ENCODE measurements at regions not wholly inside any gene's neighbourhood (a gene's known extent, or its start where the extent isn't known, plus 50 kb on each side); places are given as distances from the start of the nearest gene placed in this dataset.
"Not testable (repeated sequence)": the region's sequence is repeated elsewhere in the genome, so short reads cannot be mapped to it uniquely, and the experiment has no call there.

DNA sequence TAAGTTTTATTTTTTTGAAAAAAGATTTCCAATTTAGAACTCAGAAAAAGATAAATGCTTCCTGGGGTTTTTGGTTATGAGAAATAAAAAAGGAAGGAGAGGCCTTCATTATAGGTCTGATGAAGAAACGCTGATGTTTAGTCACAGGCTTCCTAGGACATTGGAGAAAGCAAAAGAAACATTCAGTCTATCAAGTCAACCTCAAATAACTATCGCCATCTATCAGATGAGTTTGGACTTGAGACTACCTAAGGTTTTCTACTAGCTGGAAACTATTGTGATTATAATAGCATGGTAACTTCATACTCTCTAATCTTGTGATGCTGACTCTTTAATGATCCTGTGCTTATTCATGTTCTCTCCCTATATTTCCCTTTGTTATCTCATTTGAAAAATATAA lies 171.3 kb downstream of the TPBG start:
- no peak overlapping the region for H3K27ac ChIP-seq (ENCODE audit: low read depth in 2 of 2, low read length in 1 of 2)
- no peak overlapping the region for H3K4me3 ChIP-seq (ENCODE audit: low read depth in 2 of 2, low read length in 1 of 2)
- H3K9ac ChIP-seq, result no peak overlapping the region
- no peak overlapping the region for H2AFZ ChIP-seq (ENCODE audit: low read depth)
- no peaks in the 10 kb centered on the region for H3K9me3 ChIP-seq
- H3K4me2 ChIP-seq, result no peak overlapping the region
- H3K27me3 ChIP-seq (ENCODE audit: insufficient read depth), result no peaks in the 10 kb centered on the region
- CTCF ChIA-PET, result no interaction called here
- no peaks in the 10 kb centered on the region for H3K36me3 ChIP-seq (replicated peaks in 1 of 2; ENCODE audit: control insufficient read depth in 1 of 2, insufficient read depth in 2 of 2, low read length in 1 of 2)
- no peaks in the 10 kb centered on the region for H3K79me2 ChIP-seq (ENCODE audit: insufficient read depth)
- no peak for DNase-seq
- no peaks in the 10 kb centered on the region for H3F3A ChIP-seq (replicated peaks; ENCODE audit: insufficient read depth)
- no peaks in the 10 kb centered on the region; a peak in 1 of 4 replicates for H3K4me1 ChIP-seq (ENCODE audit: control insufficient read depth in 1 of 2, insufficient read depth in 2 of 2, low read depth in 1 of 2, low read length in 1 of 2)
- POLR2A ChIA-PET, result no interaction called here
- WGBS (ENCODE audit: low lambda C conversion rate), result 88% methylated on average over 2 of the region's 2 CpGs
- H3K9me2 ChIP-seq, result no peaks in the 10 kb centered on the region
- TF ChIP-seq, protein P1, sequence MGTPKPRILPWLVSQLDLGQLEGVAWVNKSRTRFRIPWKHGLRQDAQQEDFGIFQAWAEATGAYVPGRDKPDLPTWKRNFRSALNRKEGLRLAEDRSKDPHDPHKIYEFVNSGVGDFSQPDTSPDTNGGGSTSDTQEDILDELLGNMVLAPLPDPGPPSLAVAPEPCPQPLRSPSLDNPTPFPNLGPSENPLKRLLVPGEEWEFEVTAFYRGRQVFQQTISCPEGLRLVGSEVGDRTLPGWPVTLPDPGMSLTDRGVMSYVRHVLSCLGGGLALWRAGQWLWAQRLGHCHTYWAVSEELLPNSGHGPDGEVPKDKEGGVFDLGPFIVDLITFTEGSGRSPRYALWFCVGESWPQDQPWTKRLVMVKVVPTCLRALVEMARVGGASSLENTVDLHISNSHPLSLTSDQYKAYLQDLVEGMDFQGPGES (IDR thresholded peaks at IDR 0.05; ENCODE audit: low read depth, low read length), result no peak
- TF ChIP-seq TAF1 (IDR thresholded peaks at IDR 0.05; ENCODE audit: borderline replicate concordance, low read depth, low read length) (no peak), EP300 (IDR thresholded peaks at IDR 0.05; ENCODE audit: borderline replicate concordance in 1 of 2, low read depth in 1 of 2, low read length in 1 of 2) (no peak), JUND (IDR thresholded peaks at IDR 0.05) (no peak), TCF12 (IDR thresholded peaks at IDR 0.05) (no peak), SIN3A (IDR thresholded peaks at IDR 0.05; ENCODE audit: borderline replicate concordance, low read depth, low read length) (no peak), MEF2A (IDR thresholded peaks at IDR 0.05; ENCODE audit: borderline replicate concordance, low read depth) (no peak), RFX5 (IDR thresholded peaks at IDR 0.05; ENCODE audit: low read length) (no peak), ELF1 (IDR thresholded peaks at IDR 0.05) (no peak), FOXJ3 (CRISPR knock-in tag; IDR thresholded peaks at IDR 0.05) (no peak), RXRA (IDR thresholded peaks at IDR 0.05; ENCODE audit: borderline replicate concordance, low read depth) (no peak), FOSL2 (IDR thresholded peaks at IDR 0.05; ENCODE audit: borderline replicate concordance, low read depth) (no peak), GATA2 (CRISPR knock-in tag; IDR thresholded peaks at IDR 0.05) (no peak)
- TF ChIP-seq, protein P2, sequence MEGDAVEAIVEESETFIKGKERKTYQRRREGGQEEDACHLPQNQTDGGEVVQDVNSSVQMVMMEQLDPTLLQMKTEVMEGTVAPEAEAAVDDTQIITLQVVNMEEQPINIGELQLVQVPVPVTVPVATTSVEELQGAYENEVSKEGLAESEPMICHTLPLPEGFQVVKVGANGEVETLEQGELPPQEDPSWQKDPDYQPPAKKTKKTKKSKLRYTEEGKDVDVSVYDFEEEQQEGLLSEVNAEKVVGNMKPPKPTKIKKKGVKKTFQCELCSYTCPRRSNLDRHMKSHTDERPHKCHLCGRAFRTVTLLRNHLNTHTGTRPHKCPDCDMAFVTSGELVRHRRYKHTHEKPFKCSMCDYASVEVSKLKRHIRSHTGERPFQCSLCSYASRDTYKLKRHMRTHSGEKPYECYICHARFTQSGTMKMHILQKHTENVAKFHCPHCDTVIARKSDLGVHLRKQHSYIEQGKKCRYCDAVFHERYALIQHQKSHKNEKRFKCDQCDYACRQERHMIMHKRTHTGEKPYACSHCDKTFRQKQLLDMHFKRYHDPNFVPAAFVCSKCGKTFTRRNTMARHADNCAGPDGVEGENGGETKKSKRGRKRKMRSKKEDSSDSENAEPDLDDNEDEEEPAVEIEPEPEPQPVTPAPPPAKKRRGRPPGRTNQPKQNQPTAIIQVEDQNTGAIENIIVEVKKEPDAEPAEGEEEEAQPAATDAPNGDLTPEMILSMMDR (IDR thresholded peaks at IDR 0.05), result no peak
- TF ChIP-seq, protein P3, sequence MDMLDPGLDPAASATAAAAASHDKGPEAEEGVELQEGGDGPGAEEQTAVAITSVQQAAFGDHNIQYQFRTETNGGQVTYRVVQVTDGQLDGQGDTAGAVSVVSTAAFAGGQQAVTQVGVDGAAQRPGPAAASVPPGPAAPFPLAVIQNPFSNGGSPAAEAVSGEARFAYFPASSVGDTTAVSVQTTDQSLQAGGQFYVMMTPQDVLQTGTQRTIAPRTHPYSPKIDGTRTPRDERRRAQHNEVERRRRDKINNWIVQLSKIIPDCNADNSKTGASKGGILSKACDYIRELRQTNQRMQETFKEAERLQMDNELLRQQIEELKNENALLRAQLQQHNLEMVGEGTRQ (IDR thresholded peaks at IDR 0.05; ENCODE audit: borderline replicate concordance, low read depth, low read length), result no peak
- TF ChIP-seq, protein P4, sequence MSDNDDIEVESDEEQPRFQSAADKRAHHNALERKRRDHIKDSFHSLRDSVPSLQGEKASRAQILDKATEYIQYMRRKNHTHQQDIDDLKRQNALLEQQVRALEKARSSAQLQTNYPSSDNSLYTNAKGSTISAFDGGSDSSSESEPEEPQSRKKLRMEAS (IDR thresholded peaks at IDR 0.05; ENCODE audit: low read depth), result no peak
- no peaks in the 10 kb centered on the region for H4K20me1 ChIP-seq (ENCODE audit: insufficient read depth)

DNA sequence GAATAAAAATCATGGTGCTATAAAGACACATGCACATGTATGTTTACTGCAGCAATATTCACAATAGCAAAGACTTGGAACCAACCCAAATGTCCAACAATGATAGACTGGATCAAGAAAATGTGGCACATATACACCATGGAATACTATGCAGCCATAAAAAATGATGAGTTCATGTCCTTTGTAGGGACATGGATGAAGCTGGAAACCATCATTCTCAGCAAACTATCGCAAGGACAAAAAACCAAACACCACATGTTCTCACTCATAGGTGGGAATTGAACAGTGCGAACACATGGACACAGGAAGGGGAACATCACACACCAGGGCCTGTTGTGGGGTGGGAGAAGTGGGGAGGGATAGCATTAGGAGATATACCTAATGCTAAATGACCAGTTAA lies 185.9 kb downstream of the TPBG start:
- DNase-seq; H3K9ac ChIP-seq; H3K27me3 ChIP-seq (ENCODE audit: insufficient read depth); H3K9me2 ChIP-seq; H3K79me2 ChIP-seq (ENCODE audit: insufficient read depth); H3K4me1 ChIP-seq (ENCODE audit: control insufficient read depth in 1 of 2, insufficient read depth in 2 of 2, low read depth in 1 of 2, low read length in 1 of 2); CTCF ChIA-PET; H2AFZ ChIP-seq (ENCODE audit: low read depth); POLR2A ChIA-PET; H3K4me2 ChIP-seq; H3K9me3 ChIP-seq; H3F3A ChIP-seq (replicated peaks; ENCODE audit: insufficient read depth); H3K27ac ChIP-seq (ENCODE audit: low read depth in 2 of 2, low read length in 1 of 2); H3K4me3 ChIP-seq (ENCODE audit: low read depth in 2 of 2, low read length in 1 of 2); H3K36me3 ChIP-seq (replicated peaks in 1 of 2; ENCODE audit: control insufficient read depth in 1 of 2, insufficient read depth in 2 of 2, low read length in 1 of 2); H4K20me1 ChIP-seq (ENCODE audit: insufficient read depth): not testable (repeated sequence)
- WGBS (ENCODE audit: low lambda C conversion rate), result 67% methylated on average over 2 of the region's 2 CpGs

DNA sequence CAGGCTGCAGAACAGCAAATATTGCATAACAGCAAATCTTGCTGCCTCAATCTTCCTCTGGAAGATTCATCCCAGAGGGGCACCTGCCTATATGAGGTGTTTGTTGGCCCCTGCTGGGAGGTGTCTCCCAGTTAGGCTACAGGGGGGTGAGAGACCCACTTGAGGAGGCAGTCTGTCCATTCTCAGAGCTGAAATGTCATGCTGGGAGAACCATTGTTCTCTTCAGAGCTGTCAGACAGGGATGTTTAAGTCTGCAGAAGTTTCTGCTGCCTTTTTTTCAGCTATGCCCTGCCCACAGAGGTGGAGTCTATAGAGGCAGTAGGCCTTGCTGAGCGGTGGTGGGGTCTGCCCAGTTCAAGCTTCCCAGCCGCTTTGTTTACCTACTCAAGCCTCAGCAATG lies 187.7 kb downstream of the TPBG start:
- POLR2A ChIA-PET; H3K27ac ChIP-seq (ENCODE audit: low read depth in 2 of 2, low read length in 1 of 2); H3K4me1 ChIP-seq (ENCODE audit: control insufficient read depth in 1 of 2, insufficient read depth in 2 of 2, low read depth in 1 of 2, low read length in 1 of 2); H3K4me2 ChIP-seq; H3K9ac ChIP-seq; H3K27me3 ChIP-seq (ENCODE audit: insufficient read depth); H2AFZ ChIP-seq (ENCODE audit: low read depth); H3K4me3 ChIP-seq (ENCODE audit: low read depth in 2 of 2, low read length in 1 of 2); H4K20me1 ChIP-seq (ENCODE audit: insufficient read depth); H3K9me2 ChIP-seq; CTCF ChIA-PET; H3K79me2 ChIP-seq (ENCODE audit: insufficient read depth); DNase-seq; H3K9me3 ChIP-seq; H3K36me3 ChIP-seq (replicated peaks in 1 of 2; ENCODE audit: control insufficient read depth in 1 of 2, insufficient read depth in 2 of 2, low read length in 1 of 2): not testable (repeated sequence)
- WGBS (ENCODE audit: low lambda C conversion rate), result 90% methylated on average over 2 of the region's 2 CpGs
- H3F3A ChIP-seq (replicated peaks; ENCODE audit: insufficient read depth), result peaks cover 14% of the 10 kb centered on the region

Measured in SK-N-SH (cell line).